H1 (cell line): ENCODE measurements at regions not wholly inside any gene's neighbourhood (a gene's known extent, or its start where the extent isn't known, plus 50 kb on each side); places are given as distances from the start of the nearest gene placed in this dataset.

Experiments
- CTCF ChIA-PET: fragments of 300-600 bp; sonication (Branson Sonifier 250); formaldehyde crosslinking; loops from one replicate; lab custom pipeline; 2021; ENCODE audit not compliant: partially characterized antibody; lab: Charles Lee
- POLR2A ChIA-PET: fragments of 300-600 bp; sonication (Branson Sonifier 250); formaldehyde crosslinking; loops from one replicate; lab custom pipeline; 2021; ENCODE audit warnings: inconsistent platforms; ENCODE audit not compliant: partially characterized antibody; lab: Charles Lee
- DNase-seq, 2 experiments: peaks; one replicate each; pipeline versions ENCODE4 v3.0.0 to v3.0.0-alpha.2; 2010 to 2022; ENCODE audit warnings: low spot score in 2 of 2, low read depth in 1 of 2, mixed read lengths in 1 of 2
- FAIRE-seq: peaks from 2 replicates; lab custom pipeline; 2011; peaks lifted over from hg19 to GRCh38; lab: Jason Lieb, UNC
- H2AFZ ChIP-seq: 2 replicates; pipeline ENCODE4 v1.8.1; 2012; ENCODE audit warnings: low read length, inconsistent platforms
- H2AK5ac ChIP-seq: 2 replicates; pipeline ENCODE4 v1.6.1; 2013; ENCODE audit warnings: low read depth, low read length
- H2BK120ac ChIP-seq: replicated peaks from 2 replicates; pipeline ENCODE3; 2013; ENCODE audit warnings: low read depth, low read length, inconsistent platforms
- H2BK12ac ChIP-seq: 2 replicates; pipeline ENCODE4 v1.6.1; 2013; ENCODE audit warnings: low read depth, low read length
- H2BK15ac ChIP-seq: 2 replicates; pipeline ENCODE4 v1.6.1; 2013; ENCODE audit warnings: low read length
- H2BK20ac ChIP-seq: 2 replicates; pipeline ENCODE4 v1.6.1; 2013; ENCODE audit warnings: low read length
- H2BK5ac ChIP-seq: 2 replicates; pipeline ENCODE4 v1.6.1; 2013; ENCODE audit warnings: low read depth, low read length
- H3K14ac ChIP-seq: 2 replicates; pipeline ENCODE4 v1.6.1; 2013; ENCODE audit warnings: inconsistent platforms; ENCODE audit not compliant: insufficient read length
- H3K18ac ChIP-seq: 2 replicates; pipeline ENCODE4 v1.6.1; 2013; ENCODE audit warnings: low read length; ENCODE audit errors: extremely low read depth
- H3K23ac ChIP-seq: 2 replicates; pipeline ENCODE4 v1.6.1; 2013; ENCODE audit warnings: inconsistent platforms; ENCODE audit not compliant: insufficient read length
- H3K23me2 ChIP-seq: 2 replicates; pipeline ENCODE4 v1.6.1; 2013; ENCODE audit warnings: low read depth, low read length
- H3K27ac ChIP-seq: 2 replicates; pipeline ENCODE4 v1.6.1; 2011; ENCODE audit warnings: low read depth, low read length, inconsistent platforms
- H3K27me3 ChIP-seq, 4 experiments: replicated peaks in 1 of 4; 1 replicate in 1 of 4; 2 replicates in 3 of 4; pipeline versions ENCODE4 v1.6.1 to v1.8.1; 2011 to 2013; ENCODE audit warnings: low read length in 3 of 4, mild to moderate bottlenecking in 3 of 4, inconsistent platforms in 2 of 4, mixed read lengths in 2 of 4, moderate library complexity in 1 of 4; ENCODE audit not compliant: control insufficient read depth in 3 of 4, insufficient read depth in 3 of 4; ENCODE audit errors: extremely low read depth in 1 of 4
- H3K36me3 ChIP-seq, 4 experiments: 2 replicates each; pipeline versions ENCODE4 v1.6.1 to v1.8.1; 2011 to 2013; ENCODE audit warnings: mild to moderate bottlenecking in 4 of 4, low read length in 3 of 4, moderate library complexity in 2 of 4, control low read depth in 1 of 4, inconsistent platforms in 1 of 4; ENCODE audit not compliant: insufficient read depth in 4 of 4, control insufficient read depth in 2 of 4
- H3K4ac ChIP-seq: replicated peaks from 2 replicates; pipeline ENCODE3; 2013; ENCODE audit warnings: low read length, low read depth, mixed read lengths, inconsistent platforms; ENCODE audit not compliant: insufficient read length
- H3K4me1 ChIP-seq, 4 experiments: replicated peaks in 1 of 4; 1 replicate in 1 of 4; 2 replicates in 3 of 4; pipeline versions ENCODE4 v1.6.1 to v1.8.1; 2011 to 2013; ENCODE audit warnings: low read length in 3 of 4, inconsistent platforms in 2 of 4, mixed read lengths in 1 of 4; ENCODE audit not compliant: insufficient read depth in 4 of 4, control insufficient read depth in 3 of 4
- H3K4me2 ChIP-seq, 2 experiments: 2 replicates each; pipeline versions ENCODE4 v1.6.1 to v1.8.1; 2011 to 2013; ENCODE audit warnings: low read depth in 2 of 2, low read length in 2 of 2, control low read depth in 1 of 2, inconsistent platforms in 1 of 2, mild to moderate bottlenecking in 1 of 2; ENCODE audit not compliant: insufficient read depth in 1 of 2
- H3K4me3 ChIP-seq, 4 experiments: fragments of 200-600, 300-600 bp in 1 of 4; sonication (generic), shearing (Covaris generic), sonication (Bioruptor Twin) in 1 of 4; 2 replicates each; pipeline versions ENCODE4 v1.5.1 to v1.8.1; 2011 to 2016; ENCODE audit warnings: low read length in 4 of 4, low read depth in 3 of 4, control low read depth in 2 of 4, inconsistent platforms in 2 of 4, mild to moderate bottlenecking in 2 of 4, mixed read lengths in 1 of 4, moderate library complexity in 1 of 4; ENCODE audit not compliant: insufficient read depth in 2 of 4; ENCODE audit errors: extremely low read depth in 1 of 4
- H3K56ac ChIP-seq: replicated peaks from 2 replicates; pipeline ENCODE3; 2013; ENCODE audit warnings: low read depth, mild to moderate bottlenecking, mixed read lengths, low read length, inconsistent platforms; ENCODE audit not compliant: insufficient read length
- H3K79me1 ChIP-seq: 2 replicates; pipeline ENCODE4 v1.6.1; 2013; ENCODE audit warnings: low read depth, low read length, control low read depth
- H3K79me2 ChIP-seq, 2 experiments: 2 replicates each; pipeline versions ENCODE4 v1.6.1 to v1.8.1; 2012 to 2013; ENCODE audit warnings: low read length in 2 of 2, mild to moderate bottlenecking in 2 of 2, inconsistent platforms in 1 of 2; ENCODE audit not compliant: insufficient read depth in 2 of 2, control insufficient read depth in 1 of 2
- H3K9ac ChIP-seq, 4 experiments: replicated peaks in 1 of 4; 1 replicate in 1 of 4; 2 replicates in 3 of 4; pipeline versions ENCODE4 v1.6.1 to v1.8.1; 2011 to 2013; ENCODE audit warnings: low read depth in 3 of 4, low read length in 3 of 4, control low read depth in 2 of 4, mild to moderate bottlenecking in 2 of 4, moderate library complexity in 2 of 4, inconsistent platforms in 1 of 4; ENCODE audit errors: extremely low read depth in 1 of 4
- H3K9me3 ChIP-seq, 2 experiments: 2 replicates each; pipeline versions ENCODE4 v1.6.1 to v1.8.1; 2012 to 2013; ENCODE audit warnings: mild to moderate bottlenecking in 2 of 2, moderate library complexity in 2 of 2, control low read depth in 1 of 2, inconsistent platforms in 1 of 2, low read depth in 1 of 2, low read length in 1 of 2, mixed read lengths in 1 of 2; ENCODE audit not compliant: insufficient read depth in 2 of 2
- H4K20me1 ChIP-seq, 2 experiments: replicated peaks in 1 of 2; 2 replicates each; pipeline versions ENCODE3 to v1.8.1; 2011 to 2013; ENCODE audit warnings: inconsistent platforms in 2 of 2, low read length in 2 of 2, mild to moderate bottlenecking in 1 of 2; ENCODE audit not compliant: insufficient read depth in 2 of 2, control insufficient read depth in 1 of 2
- H4K5ac ChIP-seq: 2 replicates; pipeline ENCODE4 v1.6.1; 2013; ENCODE audit warnings: low read length, low read depth, mixed read lengths, inconsistent platforms; ENCODE audit not compliant: insufficient read length
- H4K8ac ChIP-seq: 2 replicates; pipeline ENCODE4 v1.8.0; 2013; ENCODE audit warnings: mild to moderate bottlenecking, moderate library complexity, low read length, inconsistent platforms; ENCODE audit not compliant: insufficient read depth; ENCODE audit errors: extremely low read depth
- H4K91ac ChIP-seq: replicated peaks from 2 replicates; pipeline ENCODE3; 2013; ENCODE audit warnings: low read length, mixed read lengths, inconsistent platforms; ENCODE audit not compliant: insufficient read length
- GABPA ChIP-seq: IDR thresholded peaks from 2 replicates; pipeline ENCODE4 v1.6.1; 2011; ENCODE audit warnings: mild to moderate bottlenecking, low read length, moderate library complexity, borderline replicate concordance; ENCODE audit not compliant: insufficient read depth
- HDAC2 ChIP-seq, 2 experiments: fragments of 300-600 bp in 1 of 2; sonication (generic) in 1 of 2; IDR thresholded peaks; 2 replicates each; pipeline ENCODE4 v1.6.1; 2011 to 2012; ENCODE audit warnings: low read depth in 2 of 2, low read length in 2 of 2, mild to moderate bottlenecking in 2 of 2, moderate library complexity in 2 of 2, borderline replicate concordance in 1 of 2, inconsistent platforms in 1 of 2
- HDAC6 ChIP-seq: IDR thresholded peaks from one replicate; pipeline ENCODE4 v1.7.1; 2012; ENCODE audit warnings: low read depth, mild to moderate bottlenecking, inconsistent platforms, low read length, moderate library complexity
- KDM1A ChIP-seq: fragments of 200-600, 300-600 bp; sonication (generic); IDR thresholded peaks from 2 replicates; pipeline ENCODE4 v1.7.1; 2016; ENCODE audit warnings: mild to moderate bottlenecking, low read length, borderline replicate concordance
- PHF8 ChIP-seq: fragments of 200-600 bp; sonication (generic); conservative IDR thresholded peaks from 2 replicates; pipeline ENCODE4 v1.7.1; 2012; ENCODE audit warnings: low read depth, mild to moderate bottlenecking, inconsistent platforms, low read length, moderate library complexity
- POLR2AphosphoS5 ChIP-seq: IDR thresholded peaks from 2 replicates; pipeline ENCODE4 v1.6.1; 2011; ENCODE audit warnings: low read depth, low read length
- RNF2 ChIP-seq: fragments of 200-900, 300-1000 bp; sonication (generic); IDR thresholded peaks from 2 replicates; pipeline ENCODE4 v1.7.1; 2016; ENCODE audit warnings: borderline replicate concordance, low read depth, mild to moderate bottlenecking, antibody characterized with exemption, low read length; ENCODE audit not compliant: poor library complexity, severe bottlenecking; ENCODE audit errors: missing control alignments
- TBP ChIP-seq: IDR thresholded peaks from 2 replicates; pipeline ENCODE4 v1.6.1; 2011; ENCODE audit warnings: low read depth, low read length, improper control_type of control experiment
- TCF12 ChIP-seq: IDR thresholded peaks from 2 replicates; pipeline ENCODE4 v1.6.1; 2011; ENCODE audit warnings: low read depth, mild to moderate bottlenecking, low read length

DNA sequence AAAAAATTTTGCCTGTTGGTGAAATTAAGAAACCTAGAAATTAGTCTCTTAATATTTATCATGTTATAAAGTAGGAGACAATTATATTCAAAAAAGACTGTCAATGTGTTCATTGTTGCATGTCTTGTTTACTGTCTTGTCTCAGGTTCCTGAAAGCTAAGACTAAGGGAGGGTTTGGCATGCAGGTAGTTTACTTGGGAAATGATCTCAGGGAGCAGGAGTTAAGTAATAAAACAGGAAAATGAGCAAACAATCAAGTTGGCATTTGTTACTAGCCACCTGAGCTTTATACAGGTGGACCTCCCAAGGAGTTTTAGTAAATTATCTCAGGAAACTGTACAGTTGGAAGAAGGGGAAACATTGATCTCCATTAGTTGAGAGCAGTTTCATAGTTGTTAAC is 188.0 kb upstream of the MDGA2 start:
- Histone ChIP-seq H3K23ac (no peak overlapping the region), H2BK12ac (no peak overlapping the region), H3K9me3 (no peaks in the 10 kb centered on the region; a peak in 1 of 4 replicates), H3K79me1 (no peaks in the 10 kb centered on the region), H3K9ac (no peak overlapping the region), H2BK120ac (no peak overlapping the region), H4K5ac (no peak overlapping the region), H3K36me3 (no peaks in the 10 kb centered on the region), H3K23me2 (no peaks in the 10 kb centered on the region), H3K18ac (no peak overlapping the region), H4K8ac (no peak overlapping the region), H2AK5ac (no peak overlapping the region), H4K20me1 (no peaks in the 10 kb centered on the region), H3K79me2 (no peaks in the 10 kb centered on the region), H4K91ac (no peak overlapping the region), H3K14ac (no peak overlapping the region), H2AFZ (no peak overlapping the region), H2BK15ac (no peak overlapping the region), H3K4me2 (no peak overlapping the region), H2BK20ac (no peak overlapping the region), H3K4me3 (no peak overlapping the region), H3K4ac (no peak overlapping the region), H3K4me1 (no peaks in the 10 kb centered on the region), H3K27ac (no peak overlapping the region), H3K56ac (no peak overlapping the region), H2BK5ac (no peak overlapping the region), H3K27me3 (no peaks in the 10 kb centered on the region)
- CTCF ChIA-PET: no interaction called here
- no peak for DNase-seq
- POLR2A ChIA-PET: no interaction called here
- TF ChIP-seq TBP (no peak), RNF2 (no peak), TCF12 (no peak), HDAC6 (no peak), KDM1A (no peak), GABPA (no peak), PHF8 (no peak), POLR2AphosphoS5 (no peak), HDAC2 (IDR thresholded peaks at IDR 0.05; ENCODE audit: borderline replicate concordance in 1 of 2, low read depth in 2 of 2, low read length in 2 of 2) (no peak)
- no peak for FAIRE-seq
